ENCODE measurements at regions not wholly inside any gene's neighbourhood (a gene's known extent, or its start where the extent isn't known, plus 50 kb on each side); places are given as distances from the start of the nearest gene placed in this dataset.

- DNase-seq (ENCODE audit: low spot score) = no peak
Observed at GRCh38 chr17:71978435-71978834, 142.4 kb upstream of the SOX9 start.

- DNase-seq (ENCODE audit: low spot score) = no peak
Observed at GRCh38 chr17:71980171-71980570, 140.6 kb upstream of the SOX9 start.

- no peak for DNase-seq (ENCODE audit: low spot score)
Observed at GRCh38 chr17:71983828-71984227, 137.0 kb upstream of the SOX9 start.

GRCh38 chr17:71985111-71986039 lies 135.4 kb upstream of the SOX9 start:
- peak; percentile 50 for DNase-seq (ENCODE audit: low spot score)

- no peak for DNase-seq (ENCODE audit: low spot score)
Observed at GRCh38 chr17:71986886-71987285, 133.9 kb upstream of the SOX9 start.

- DNase-seq (ENCODE audit: low spot score) = peak; percentile 23
Observed at GRCh38 chr17:71987634-71988033, 133.2 kb upstream of the SOX9 start.

- no peak for DNase-seq (ENCODE audit: low spot score)
Observed at GRCh38 chr17:71989117-71989516, 131.7 kb upstream of the SOX9 start.

GRCh38 chr17:71993363-71993762 lies 127.5 kb upstream of the SOX9 start:
- DNase-seq (ENCODE audit: low spot score) = no peak

- no peak for DNase-seq (ENCODE audit: low spot score)
Observed at GRCh38 chr17:71995590-71995989, 125.2 kb upstream of the SOX9 start.

GRCh38 chr17:72004011-72004427 lies 116.8 kb upstream of the SOX9 start:
- no peak for DNase-seq (ENCODE audit: low spot score)

- DNase-seq (ENCODE audit: low spot score) = no peak
Observed at GRCh38 chr17:72004611-72005331, 116.0 kb upstream of the SOX9 start.

GRCh38 chr17:72005332-72006163 lies 115.3 kb upstream of the SOX9 start:
- no peak for DNase-seq (ENCODE audit: low spot score)

- DNase-seq (ENCODE audit: low spot score) = no peak
Observed at GRCh38 chr17:72008236-72008876, 112.5 kb upstream of the SOX9 start.

GRCh38 chr17:72011561-72011960 lies 109.3 kb upstream of the SOX9 start:
- no peak for DNase-seq (ENCODE audit: low spot score)

GRCh38 chr17:72021417-72022041 lies 99.3 kb upstream of the SOX9 start:
- DNase-seq (ENCODE audit: low spot score) = no peak

- no peak for DNase-seq (ENCODE audit: low spot score)
Observed at GRCh38 chr17:72022328-72023275, 98.2 kb upstream of the SOX9 start.

GRCh38 chr17:72024457-72024856 lies 96.4 kb upstream of the SOX9 start:
- DNase-seq (ENCODE audit: low spot score) = no peak

- DNase-seq (ENCODE audit: low spot score) = no peak
Observed at GRCh38 chr17:72025113-72025512, 95.7 kb upstream of the SOX9 start.

- peak; percentile 52 for DNase-seq (ENCODE audit: low spot score)
Observed at GRCh38 chr17:72030067-72030899, 90.5 kb upstream of the SOX9 start.
